ENCODE measurements at regions not wholly inside any gene's neighbourhood (a gene's known extent, or its start where the extent isn't known, plus 50 kb on each side); places are given as distances from the start of the nearest gene placed in this dataset.

- TF ChIP-seq MAX (IDR thresholded peaks at IDR 0.05; ENCODE audit: low read depth, low read length) (no peak), HDAC6 (IDR thresholded peaks at IDR 0.05; ENCODE audit: unreplicated experiment) (no peak), MYC (IDR thresholded peaks at IDR 0.05; ENCODE audit: insufficient read depth, insufficient read length, insufficient replicate concordance, low read length, severe bottlenecking) (no peak)
These were observed 57.3 kb upstream of the DMRT1 start (continued) for GRCh38 chr9:784202-784601.

- in situ Hi-C loops (cut with MboI) (no loop called here), intact Hi-C loops (cut with micrococcal nuclease; ENCODE audit: unreplicated experiment) (no loop called here)
- Histone ChIP-seq H2AFZ (ENCODE audit: control insufficient read depth, low read depth, low read length) (no peak overlapping the region), H3K9ac (ENCODE audit: control insufficient read depth, insufficient read depth, low read length) (no peak overlapping the region), H3K27me3 (replicated peaks in 1 of 2; ENCODE audit: control insufficient read depth in 2 of 2, insufficient read depth in 2 of 2, low read length in 1 of 2) (no peaks in the 10 kb centered on the region), H3K9me3 (replicated peaks; ENCODE audit: control insufficient read depth, insufficient read depth, low read length) (no peaks in the 10 kb centered on the region), H3K4me2 (ENCODE audit: control insufficient read depth, insufficient read depth) (no peak overlapping the region), H3K27ac (ENCODE audit: control insufficient read depth, insufficient read depth) (no peak overlapping the region), H3K4me3 (no peak overlapping the region), H4K20me1 (ENCODE audit: control insufficient read depth, insufficient read depth) (no peaks in the 10 kb centered on the region), H3K79me2 (ENCODE audit: control insufficient read depth, insufficient read depth, low read length) (no peaks in the 10 kb centered on the region), H3K36me3 (ENCODE audit: control insufficient read depth in 2 of 2, insufficient read depth in 2 of 2, low read length in 1 of 2) (no peaks in the 10 kb centered on the region), H3K4me1 (ENCODE audit: control insufficient read depth, insufficient read depth, low read length) (no peaks in the 10 kb centered on the region)
- ChIA-PET RAD21 (ENCODE audit: unreplicated experiment) (no interaction called here), POLR2A (no interaction called here), CTCF (no interaction called here), SMC1A (ENCODE audit: uncharacterized antibody, unreplicated experiment) (no interaction called here)
- DNase-seq (ENCODE audit: low read depth, low spot score) (no peak), FAIRE-seq (no peak), ATAC-seq (no peak)
- 2% methylated on average over 2 of the region's 2 CpGs for WGBS (ENCODE audit: insufficient coverage, insufficient replicate concordance, low lambda C conversion rate, missing lambda C conversion rate)
- BruUV-seq (replicated peaks): no TSS peak
- TF ChIP-seq RB1 (IDR thresholded peaks at IDR 0.05; ENCODE audit: borderline replicate concordance) (no peak), BRCA1 (IDR thresholded peaks at IDR 0.05; ENCODE audit: low read depth, low read length) (no peak), E2F4 (IDR thresholded peaks at IDR 0.05; ENCODE audit: low read depth, low read length) (no peak), ATF7 (IDR thresholded peaks at IDR 0.05; ENCODE audit: low read depth) (no peak), ZNF274 (IDR thresholded peaks at IDR 0.05; ENCODE audit: insufficient read depth, insufficient read length) (no peak)
- TF ChIP-seq, protein P1, sequence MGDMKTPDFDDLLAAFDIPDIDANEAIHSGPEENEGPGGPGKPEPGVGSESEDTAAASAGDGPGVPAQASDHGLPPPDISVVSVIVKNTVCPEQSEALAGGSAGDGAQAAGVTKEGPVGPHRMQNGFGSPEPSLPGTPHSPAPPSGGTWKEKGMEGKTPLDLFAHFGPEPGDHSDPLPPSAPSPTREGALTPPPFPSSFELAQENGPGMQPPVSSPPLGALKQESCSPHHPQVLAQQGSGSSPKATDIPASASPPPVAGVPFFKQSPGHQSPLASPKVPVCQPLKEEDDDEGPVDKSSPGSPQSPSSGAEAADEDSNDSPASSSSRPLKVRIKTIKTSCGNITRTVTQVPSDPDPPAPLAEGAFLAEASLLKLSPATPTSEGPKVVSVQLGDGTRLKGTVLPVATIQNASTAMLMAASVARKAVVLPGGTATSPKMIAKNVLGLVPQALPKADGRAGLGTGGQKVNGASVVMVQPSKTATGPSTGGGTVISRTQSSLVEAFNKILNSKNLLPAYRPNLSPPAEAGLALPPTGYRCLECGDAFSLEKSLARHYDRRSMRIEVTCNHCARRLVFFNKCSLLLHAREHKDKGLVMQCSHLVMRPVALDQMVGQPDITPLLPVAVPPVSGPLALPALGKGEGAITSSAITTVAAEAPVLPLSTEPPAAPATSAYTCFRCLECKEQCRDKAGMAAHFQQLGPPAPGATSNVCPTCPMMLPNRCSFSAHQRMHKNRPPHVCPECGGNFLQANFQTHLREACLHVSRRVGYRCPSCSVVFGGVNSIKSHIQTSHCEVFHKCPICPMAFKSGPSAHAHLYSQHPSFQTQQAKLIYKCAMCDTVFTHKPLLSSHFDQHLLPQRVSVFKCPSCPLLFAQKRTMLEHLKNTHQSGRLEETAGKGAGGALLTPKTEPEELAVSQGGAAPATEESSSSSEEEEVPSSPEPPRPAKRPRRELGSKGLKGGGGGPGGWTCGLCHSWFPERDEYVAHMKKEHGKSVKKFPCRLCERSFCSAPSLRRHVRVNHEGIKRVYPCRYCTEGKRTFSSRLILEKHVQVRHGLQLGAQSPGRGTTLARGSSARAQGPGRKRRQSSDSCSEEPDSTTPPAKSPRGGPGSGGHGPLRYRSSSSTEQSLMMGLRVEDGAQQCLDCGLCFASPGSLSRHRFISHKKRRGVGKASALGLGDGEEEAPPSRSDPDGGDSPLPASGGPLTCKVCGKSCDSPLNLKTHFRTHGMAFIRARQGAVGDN (IDR thresholded peaks at IDR 0.05): no peak
- TF ChIP-seq, protein P2, sequence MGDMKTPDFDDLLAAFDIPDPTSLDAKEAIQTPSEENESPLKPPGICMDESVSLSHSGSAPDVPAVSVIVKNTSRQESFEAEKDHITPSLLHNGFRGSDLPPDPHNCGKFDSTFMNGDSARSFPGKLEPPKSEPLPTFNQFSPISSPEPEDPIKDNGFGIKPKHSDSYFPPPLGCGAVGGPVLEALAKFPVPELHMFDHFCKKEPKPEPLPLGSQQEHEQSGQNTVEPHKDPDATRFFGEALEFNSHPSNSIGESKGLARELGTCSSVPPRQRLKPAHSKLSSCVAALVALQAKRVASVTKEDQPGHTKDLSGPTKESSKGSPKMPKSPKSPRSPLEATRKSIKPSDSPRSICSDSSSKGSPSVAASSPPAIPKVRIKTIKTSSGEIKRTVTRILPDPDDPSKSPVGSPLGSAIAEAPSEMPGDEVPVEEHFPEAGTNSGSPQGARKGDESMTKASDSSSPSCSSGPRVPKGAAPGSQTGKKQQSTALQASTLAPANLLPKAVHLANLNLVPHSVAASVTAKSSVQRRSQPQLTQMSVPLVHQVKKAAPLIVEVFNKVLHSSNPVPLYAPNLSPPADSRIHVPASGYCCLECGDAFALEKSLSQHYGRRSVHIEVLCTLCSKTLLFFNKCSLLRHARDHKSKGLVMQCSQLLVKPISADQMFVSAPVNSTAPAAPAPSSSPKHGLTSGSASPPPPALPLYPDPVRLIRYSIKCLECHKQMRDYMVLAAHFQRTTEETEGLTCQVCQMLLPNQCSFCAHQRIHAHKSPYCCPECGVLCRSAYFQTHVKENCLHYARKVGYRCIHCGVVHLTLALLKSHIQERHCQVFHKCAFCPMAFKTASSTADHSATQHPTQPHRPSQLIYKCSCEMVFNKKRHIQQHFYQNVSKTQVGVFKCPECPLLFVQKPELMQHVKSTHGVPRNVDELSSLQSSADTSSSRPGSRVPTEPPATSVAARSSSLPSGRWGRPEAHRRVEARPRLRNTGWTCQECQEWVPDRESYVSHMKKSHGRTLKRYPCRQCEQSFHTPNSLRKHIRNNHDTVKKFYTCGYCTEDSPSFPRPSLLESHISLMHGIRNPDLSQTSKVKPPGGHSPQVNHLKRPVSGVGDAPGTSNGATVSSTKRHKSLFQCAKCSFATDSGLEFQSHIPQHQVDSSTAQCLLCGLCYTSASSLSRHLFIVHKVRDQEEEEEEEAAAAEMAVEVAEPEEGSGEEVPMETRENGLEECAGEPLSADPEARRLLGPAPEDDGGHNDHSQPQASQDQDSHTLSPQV (IDR thresholded peaks at IDR 0.05): no peak
These were observed 56.6 kb upstream of the DMRT1 start for GRCh38 chr9:784916-785315.

Data from GM12878 (cell line).